ENCODE measurements at regions not wholly inside any gene's neighbourhood (a gene's known extent, or its start where the extent isn't known, plus 50 kb on each side); places are given as distances from the start of the nearest gene placed in this dataset.

- TF ChIP-seq POLR2AphosphoS5 (IDR thresholded peaks at IDR 0.05) (no peak), CTCF (IDR thresholded peaks at IDR 0.05) (no peak), POLR2A (IDR thresholded peaks at IDR 0.05; ENCODE audit: low read depth) (no peak), EP300 (IDR thresholded peaks at IDR 0.05) (no peak)
Observed at GRCh38 chr13:74784959-74785358, 650.8 kb upstream of the KLF12 start.
